OCI-LY3 (cell line): ENCODE measurements at regions not wholly inside any gene's neighbourhood (a gene's known extent, or its start where the extent isn't known, plus 50 kb on each side); places are given as distances from the start of the nearest gene placed in this dataset.
A peak's percentile ranks its signal among the peaks of the same experiment; 100 is the strongest.
"Not testable (repeated sequence)": the region's sequence is repeated elsewhere in the genome, so short reads cannot be mapped to it uniquely, and the experiment has no call there.

ENCODE experiments used
- H2AFZ ChIP-seq: fragments of 200-600, 300-600 bp; shearing (Covaris generic); 2 replicates; pipeline ENCODE4 v1.6.0; 2014; ENCODE audit warnings: antibody characterized with exemption, low read depth, low read length
- H3K27ac ChIP-seq: fragments of 200-600, 300-600 bp; sonication (generic); 2 replicates; pipeline ENCODE4 v1.5.1; 2014; ENCODE audit warnings: mild to moderate bottlenecking, low read length, moderate library complexity, mixed read lengths
- H3K27me3 ChIP-seq: fragments of 200-600, 300-600 bp; sonication (generic); 2 replicates; pipeline ENCODE4 v1.6.1; 2014; ENCODE audit warnings: low read depth, low read length, mixed read lengths
- H3K36me3 ChIP-seq: fragments of 200-600, 300-600 bp; sonication (generic); replicated peaks from 2 replicates; pipeline ENCODE3; 2014; ENCODE audit warnings: low read depth, low read length, mixed read lengths
- H3K4me1 ChIP-seq: fragments of 300-600, 200-600 bp; sonication (generic); 2 replicates; pipeline ENCODE4 v1.6.1; 2014; ENCODE audit warnings: low read length, mixed read lengths
- H3K4me2 ChIP-seq: fragments of 200-600, 300-600 bp; sonication (generic); 2 replicates; pipeline ENCODE4 v1.6.1; 2014; ENCODE audit warnings: low read length, mixed read lengths
- H3K4me3 ChIP-seq: fragments of 300-600, 200-600 bp; sonication (generic); 2 replicates; pipeline ENCODE4 v1.5.1; 2014; ENCODE audit warnings: antibody characterized with exemption, mild to moderate bottlenecking, low read length, moderate library complexity
- H3K79me2 ChIP-seq: fragments of 300-600, 200-600 bp; shearing (Covaris generic); 2 replicates; pipeline ENCODE4 v1.6.1; 2014; ENCODE audit warnings: mild to moderate bottlenecking, low read length, mixed read lengths
- H3K9ac ChIP-seq: fragments of 300-600, 200-600 bp; shearing (Covaris generic); 2 replicates; pipeline ENCODE4 v1.6.0; 2014; ENCODE audit warnings: mild to moderate bottlenecking, low read length, moderate library complexity
- H3K9me3 ChIP-seq: fragments of 200-600, 300-600 bp; shearing (Covaris generic); 2 replicates; pipeline ENCODE4 v1.6.1; 2014; ENCODE audit warnings: low read length, mixed read lengths; ENCODE audit not compliant: insufficient read depth
- H4K20me1 ChIP-seq: fragments of 200-600, 300-600 bp; sonication (generic); 2 replicates; pipeline ENCODE4 v1.6.1; 2016; ENCODE audit warnings: low read length, mixed read lengths; ENCODE audit not compliant: insufficient read depth
- EZH2phosphoT487 ChIP-seq: fragments of 200-600 bp; shearing (Covaris generic); IDR thresholded peaks from 2 replicates; pipeline ENCODE4 v1.6.1; 2018; ENCODE audit warnings: antibody characterized with exemption, mixed run types, low read depth
- TF ChIP-seq, protein P1 (sequence below): fragments of 200-600, 300-600 bp; sonication (generic); IDR thresholded peaks from 2 replicates; pipeline ENCODE4 v1.5.1; 2014; ENCODE audit warnings: antibody characterized with exemption, low read length, low read depth

DNA sequence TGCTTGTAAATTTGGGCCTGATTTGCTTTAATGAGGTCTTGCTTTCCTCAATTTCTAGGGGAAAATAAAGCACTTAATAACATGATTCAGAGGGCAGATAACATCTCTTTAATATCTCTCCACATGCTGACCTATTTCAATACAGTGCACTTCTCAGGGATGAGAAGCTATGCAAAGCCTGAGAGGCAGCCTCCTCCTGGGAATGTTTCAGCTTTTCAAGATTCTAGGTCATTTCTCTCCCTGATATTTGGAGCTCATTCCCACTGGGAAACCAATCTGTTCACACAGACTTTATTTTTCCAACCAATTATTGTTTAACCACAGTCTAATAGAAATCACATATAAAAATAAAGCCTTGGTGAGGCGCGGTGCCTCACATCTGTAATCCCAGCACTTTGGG lies 67.0 kb upstream of the LSAMP start:
- no peak overlapping the region for H2AFZ ChIP-seq
- H3K4me1 ChIP-seq, result no peaks in the 10 kb centered on the region
- H3K27ac ChIP-seq, result no peak overlapping the region
- H4K20me1 ChIP-seq, result no peaks in the 10 kb centered on the region
- H3K9me3 ChIP-seq, result no peaks in the 10 kb centered on the region
- no peaks in the 10 kb centered on the region for H3K79me2 ChIP-seq
- H3K36me3 ChIP-seq, result no peaks in the 10 kb centered on the region
- no peaks in the 10 kb centered on the region; the same call in 1 of the 2 replicates for H3K27me3 ChIP-seq
- no peak overlapping the region for H3K4me3 ChIP-seq
- H3K4me2 ChIP-seq, result no peak overlapping the region
- TF ChIP-seq, protein P1, sequence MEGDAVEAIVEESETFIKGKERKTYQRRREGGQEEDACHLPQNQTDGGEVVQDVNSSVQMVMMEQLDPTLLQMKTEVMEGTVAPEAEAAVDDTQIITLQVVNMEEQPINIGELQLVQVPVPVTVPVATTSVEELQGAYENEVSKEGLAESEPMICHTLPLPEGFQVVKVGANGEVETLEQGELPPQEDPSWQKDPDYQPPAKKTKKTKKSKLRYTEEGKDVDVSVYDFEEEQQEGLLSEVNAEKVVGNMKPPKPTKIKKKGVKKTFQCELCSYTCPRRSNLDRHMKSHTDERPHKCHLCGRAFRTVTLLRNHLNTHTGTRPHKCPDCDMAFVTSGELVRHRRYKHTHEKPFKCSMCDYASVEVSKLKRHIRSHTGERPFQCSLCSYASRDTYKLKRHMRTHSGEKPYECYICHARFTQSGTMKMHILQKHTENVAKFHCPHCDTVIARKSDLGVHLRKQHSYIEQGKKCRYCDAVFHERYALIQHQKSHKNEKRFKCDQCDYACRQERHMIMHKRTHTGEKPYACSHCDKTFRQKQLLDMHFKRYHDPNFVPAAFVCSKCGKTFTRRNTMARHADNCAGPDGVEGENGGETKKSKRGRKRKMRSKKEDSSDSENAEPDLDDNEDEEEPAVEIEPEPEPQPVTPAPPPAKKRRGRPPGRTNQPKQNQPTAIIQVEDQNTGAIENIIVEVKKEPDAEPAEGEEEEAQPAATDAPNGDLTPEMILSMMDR, result no peak
- no peak for TF ChIP-seq EZH2phosphoT487
- no peak overlapping the region for H3K9ac ChIP-seq

DNA sequence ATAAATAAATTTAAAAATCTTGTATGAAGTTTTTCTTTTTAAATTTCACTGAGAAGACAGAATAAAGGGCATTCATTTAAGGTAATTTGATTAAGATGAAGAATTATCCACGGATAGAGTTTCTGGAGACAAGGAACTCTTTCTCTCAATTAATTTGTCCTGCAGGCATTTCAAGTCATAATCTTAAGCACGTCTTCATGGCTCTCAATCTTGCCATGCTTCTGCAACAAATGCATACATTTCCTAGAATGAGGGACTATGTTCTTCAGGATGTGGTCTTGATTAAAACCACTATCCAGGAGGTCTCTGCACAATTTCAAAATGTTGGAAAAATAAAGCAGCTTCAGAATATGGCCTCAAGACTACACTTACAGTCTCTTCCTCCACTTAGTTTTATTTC lies 67.6 kb upstream of the LSAMP start:
- Histone ChIP-seq H3K4me2 (no peak overlapping the region), H3K79me2 (no peaks in the 10 kb centered on the region), H4K20me1 (no peaks in the 10 kb centered on the region), H3K9ac (no peak overlapping the region), H3K27me3 (no peaks in the 10 kb centered on the region; the same call in 1 of the 2 replicates), H3K4me3 (no peak overlapping the region), H3K9me3 (no peaks in the 10 kb centered on the region), H3K4me1 (no peaks in the 10 kb centered on the region), H3K36me3 (no peaks in the 10 kb centered on the region), H3K27ac (no peak overlapping the region), H2AFZ (no peak overlapping the region)
- TF ChIP-seq, protein P1, result no peak
- TF ChIP-seq EZH2phosphoT487, result no peak

DNA sequence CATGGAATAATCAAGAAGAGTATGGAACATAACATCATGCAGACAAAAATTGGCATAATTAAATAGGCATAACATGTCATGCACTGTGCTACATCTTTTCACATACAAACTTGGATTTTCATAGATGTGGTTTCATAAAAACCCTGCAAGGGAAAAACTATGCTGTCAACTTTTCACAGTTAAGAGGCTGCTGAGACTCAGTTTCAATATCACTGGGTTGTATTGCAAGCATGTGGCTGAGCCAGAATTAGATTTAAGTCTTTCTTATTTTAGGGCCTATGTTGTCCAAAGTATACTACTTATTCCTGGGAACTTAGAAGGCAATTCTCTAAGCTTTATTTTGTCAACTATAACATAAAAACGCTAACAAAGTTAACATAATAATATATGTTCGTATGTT lies 70.7 kb upstream of the LSAMP start:
- Histone ChIP-seq H2AFZ (no peak overlapping the region), H3K27me3 (no peaks in the 10 kb centered on the region), H3K9me3 (no peaks in the 10 kb centered on the region), H3K36me3 (no peaks in the 10 kb centered on the region), H3K27ac (no peak overlapping the region), H3K4me3 (no peak overlapping the region), H3K9ac (no peak overlapping the region), H3K4me1 (no peaks in the 10 kb centered on the region), H3K4me2 (no peak overlapping the region), H3K79me2 (no peaks in the 10 kb centered on the region), H4K20me1 (no peaks in the 10 kb centered on the region)
- TF ChIP-seq EZH2phosphoT487, result no peak
- TF ChIP-seq, protein P1, result no peak

DNA sequence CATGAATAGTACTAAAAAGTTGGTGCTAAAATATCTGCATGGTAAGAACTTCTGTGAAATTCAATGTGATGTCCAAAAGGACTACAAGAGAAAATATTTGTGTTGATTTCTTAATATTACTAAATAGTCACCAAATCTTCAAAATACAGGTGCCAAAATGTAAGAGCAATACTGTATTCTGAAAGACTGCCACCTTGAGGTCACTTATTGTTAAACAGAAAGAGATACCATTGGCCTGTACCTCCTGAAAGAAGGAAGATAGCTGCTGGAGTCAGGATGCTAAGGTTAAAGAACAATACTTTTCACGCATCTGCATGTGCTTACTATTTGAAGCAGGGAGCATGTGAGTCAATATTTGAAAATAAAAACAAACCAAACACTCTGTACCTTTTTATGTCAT lies 72.0 kb upstream of the LSAMP start:
- H4K20me1 ChIP-seq, result no peaks in the 10 kb centered on the region
- TF ChIP-seq EZH2phosphoT487, result no peak
- TF ChIP-seq, protein P1, result peak; percentile 50
- no peak overlapping the region for H3K4me2 ChIP-seq
- no peaks in the 10 kb centered on the region for H3K79me2 ChIP-seq
- H3K9me3 ChIP-seq, result no peaks in the 10 kb centered on the region
- H3K4me3 ChIP-seq, result no peak overlapping the region
- H2AFZ ChIP-seq, result no peak overlapping the region
- H3K36me3 ChIP-seq, result no peaks in the 10 kb centered on the region
- no peak overlapping the region for H3K9ac ChIP-seq
- no peaks in the 10 kb centered on the region for H3K4me1 ChIP-seq
- H3K27ac ChIP-seq, result no peak overlapping the region
- H3K27me3 ChIP-seq, result no peaks in the 10 kb centered on the region

DNA sequence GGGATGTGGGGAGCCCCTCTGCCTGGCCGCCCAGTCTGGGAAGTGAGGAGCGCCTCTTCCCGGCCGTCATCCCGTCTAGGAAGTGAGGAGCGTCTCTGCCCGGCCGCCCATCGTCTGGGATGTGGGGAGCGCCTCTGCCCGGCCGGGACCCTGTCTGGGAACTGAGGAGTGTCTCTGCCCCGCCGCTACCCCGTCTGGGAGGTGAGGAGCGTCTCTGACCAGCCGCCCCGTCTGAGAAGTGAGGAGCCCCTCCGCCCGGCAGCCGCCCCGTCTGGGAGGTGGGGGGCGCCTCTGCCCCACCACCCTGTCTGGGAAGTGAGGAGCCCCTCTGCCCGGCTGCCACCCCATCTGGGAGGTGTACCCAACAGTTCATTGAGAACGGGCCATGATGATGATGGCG lies 73.8 kb upstream of the LSAMP start:
- not testable (repeated sequence) for H3K4me3 ChIP-seq, H4K20me1 ChIP-seq, H3K4me1 ChIP-seq, H3K9ac ChIP-seq, H3K4me2 ChIP-seq, H3K79me2 ChIP-seq, H3K27me3 ChIP-seq, H3K27ac ChIP-seq, H3K9me3 ChIP-seq, H3K36me3 ChIP-seq, H2AFZ ChIP-seq

DNA sequence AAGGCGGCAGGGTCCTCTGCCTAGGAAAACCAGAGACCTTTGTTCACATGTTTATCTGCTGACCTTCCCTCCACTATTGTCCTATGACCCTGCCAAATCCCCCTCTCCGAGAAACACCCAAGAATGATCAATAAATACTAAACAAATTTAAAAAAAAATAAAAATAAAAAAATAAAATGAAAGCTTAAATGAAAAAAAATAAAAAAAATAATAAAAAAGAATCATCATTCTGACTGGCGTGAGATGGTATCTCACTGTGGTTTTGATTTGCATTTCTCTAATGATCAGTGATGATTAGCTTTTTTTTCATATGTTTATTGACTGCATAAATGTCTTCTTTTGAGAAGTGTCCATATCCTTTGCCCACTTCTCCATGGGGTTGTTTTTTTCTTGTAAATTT lies 74.5 kb upstream of the LSAMP start:
- H2AFZ ChIP-seq, H3K9me3 ChIP-seq, H3K79me2 ChIP-seq, H3K9ac ChIP-seq, H3K27me3 ChIP-seq, H3K4me2 ChIP-seq, H3K4me1 ChIP-seq, H3K4me3 ChIP-seq, H3K27ac ChIP-seq, H3K36me3 ChIP-seq, H4K20me1 ChIP-seq: not testable (repeated sequence)
